ENCODE measurements at regions not wholly inside any gene's neighbourhood (a gene's known extent, or its start where the extent isn't known, plus 50 kb on each side); places are given as distances from the start of the nearest gene placed in this dataset.

- no peak for DNase-seq (ENCODE audit: low read depth in 1 of 2, low spot score in 1 of 2)
- TF ChIP-seq POLR2AphosphoS5 (IDR thresholded peaks at IDR 0.05; ENCODE audit: low read depth) (no peak), CTCF (IDR thresholded peaks at IDR 0.05; ENCODE audit: insufficient read depth, low read length) (no peak), REST (IDR thresholded peaks at IDR 0.05; ENCODE audit: insufficient replicate concordance, low read depth) (no peak), GABPA (IDR thresholded peaks at IDR 0.05; ENCODE audit: low read depth) (no peak), SPI1 (IDR thresholded peaks at IDR 0.05; ENCODE audit: borderline replicate concordance, low read depth) (no peak)
- H3K4me3 ChIP-seq (replicated peaks; ENCODE audit: insufficient read depth, low read length): no peak overlapping the region
- H3K27me3 ChIP-seq (ENCODE audit: insufficient read depth, poor library complexity, severe bottlenecking): peaks cover 12% of the 10 kb centered on the region
- H3K27ac ChIP-seq (replicated peaks): no peak overlapping the region
Observed at GRCh38 chr2:173452416-173452815, 97.7 kb downstream of the CDCA7 start.

GRCh38 chr2:173456960-173457359 lies 102.3 kb downstream of the CDCA7 start:
- DNase-seq (ENCODE audit: low read depth in 1 of 2, low spot score in 1 of 2): no peak
- Histone ChIP-seq H3K27ac (replicated peaks) (no peak overlapping the region), H3K27me3 (ENCODE audit: insufficient read depth, poor library complexity, severe bottlenecking) (peaks cover under 1% of the 10 kb centered on the region), H3K4me3 (replicated peaks; ENCODE audit: insufficient read depth, low read length) (no peak overlapping the region)
- no peak for TF ChIP-seq GABPA (IDR thresholded peaks at IDR 0.05; ENCODE audit: low read depth)
- TF ChIP-seq CTCF (IDR thresholded peaks at IDR 0.05; ENCODE audit: insufficient read depth, low read length): no peak
- TF ChIP-seq POLR2AphosphoS5 (IDR thresholded peaks at IDR 0.05; ENCODE audit: low read depth): no peak
- TF ChIP-seq REST (IDR thresholded peaks at IDR 0.05; ENCODE audit: insufficient replicate concordance, low read depth): no peak
- no peak for TF ChIP-seq SPI1 (IDR thresholded peaks at IDR 0.05; ENCODE audit: borderline replicate concordance, low read depth)

GRCh38 chr2:173457366-173457765 lies 102.7 kb downstream of the CDCA7 start:
- TF ChIP-seq CTCF (IDR thresholded peaks at IDR 0.05; ENCODE audit: insufficient read depth, low read length) (no peak), POLR2AphosphoS5 (IDR thresholded peaks at IDR 0.05; ENCODE audit: low read depth) (no peak), SPI1 (IDR thresholded peaks at IDR 0.05; ENCODE audit: borderline replicate concordance, low read depth) (no peak), REST (IDR thresholded peaks at IDR 0.05; ENCODE audit: insufficient replicate concordance, low read depth) (no peak), GABPA (IDR thresholded peaks at IDR 0.05; ENCODE audit: low read depth) (no peak)
- H3K27ac ChIP-seq (replicated peaks): no peak overlapping the region
- no peak overlapping the region for H3K4me3 ChIP-seq (replicated peaks; ENCODE audit: insufficient read depth, low read length)
- no peaks in the 10 kb centered on the region for H3K27me3 ChIP-seq (ENCODE audit: insufficient read depth, poor library complexity, severe bottlenecking)
- DNase-seq (ENCODE audit: low read depth in 1 of 2, low spot score in 1 of 2): no peak
